NB4 (cell line): ENCODE measurements at regions not wholly inside any gene's neighbourhood (a gene's known extent, or its start where the extent isn't known, plus 50 kb on each side); places are given as distances from the start of the nearest gene placed in this dataset.

Source experiments
- DNase-seq: peaks from one replicate; pipeline ENCODE4 v3.0.0; 2010; ENCODE audit warnings: low read depth
- H3K4me3 ChIP-seq: one replicate; pipeline ENCODE4 v1.5.1; 2011; ENCODE audit warnings: mild to moderate bottlenecking, low read depth, low read length, moderate library complexity
- CTCF ChIP-seq: IDR thresholded peaks from one replicate; pipeline ENCODE4 v1.5.1; 2012; ENCODE audit warnings: low read depth, low read length
- MAX ChIP-seq: IDR thresholded peaks from 2 replicates; pipeline ENCODE4 v1.6.1; 2011; ENCODE audit warnings: low read depth, low read length
- MYC ChIP-seq: IDR thresholded peaks from 2 replicates; pipeline ENCODE4 v1.6.1; 2011; ENCODE audit warnings: low read depth, low read length
- POLR2A ChIP-seq: IDR thresholded peaks from 2 replicates; pipeline ENCODE4 v1.6.1; 2011; ENCODE audit warnings: mild to moderate bottlenecking; ENCODE audit not compliant: insufficient read length; ENCODE audit errors: extremely low read depth

GRCh38 chr18:30582078-30582477 lies 460.5 kb downstream of the DSC3 start:
- no peak overlapping the region for H3K4me3 ChIP-seq
- TF ChIP-seq POLR2A: no peak
- TF ChIP-seq MYC: no peak
- no peak for TF ChIP-seq MAX
- no peak for TF ChIP-seq CTCF
- DNase-seq: no peak

- no peak for TF ChIP-seq CTCF
- no peak for TF ChIP-seq MYC
- TF ChIP-seq POLR2A: no peak
- TF ChIP-seq MAX: no peak
- no peak for DNase-seq
- no peak overlapping the region for H3K4me3 ChIP-seq
Observed at GRCh38 chr18:30578707-30579106, 463.8 kb downstream of the DSC3 start.

GRCh38 chr18:30572214-30572613 lies 470.3 kb downstream of the DSC3 start:
- H3K4me3 ChIP-seq: no peak overlapping the region
- TF ChIP-seq POLR2A: no peak
- TF ChIP-seq CTCF: no peak
- TF ChIP-seq MYC: no peak
- no peak for TF ChIP-seq MAX
- DNase-seq: no peak

GRCh38 chr18:30568333-30568732 lies 474.2 kb downstream of the DSC3 start:
- no peak for DNase-seq
- H3K4me3 ChIP-seq: no peak overlapping the region
- TF ChIP-seq POLR2A (no peak), MAX (no peak), MYC (no peak), CTCF (no peak)

GRCh38 chr18:30566877-30567276 lies 475.7 kb downstream of the DSC3 start:
- no peak for DNase-seq
- H3K4me3 ChIP-seq: no peak overlapping the region
- TF ChIP-seq CTCF: no peak
- TF ChIP-seq MAX: no peak
- no peak for TF ChIP-seq MYC
- TF ChIP-seq POLR2A: no peak

- no peak for DNase-seq
- TF ChIP-seq POLR2A: no peak
- TF ChIP-seq CTCF: no peak
- TF ChIP-seq MYC: no peak
- TF ChIP-seq MAX: no peak
- no peak overlapping the region for H3K4me3 ChIP-seq
Observed at GRCh38 chr18:30562231-30562630, 480.3 kb downstream of the DSC3 start.
